Lung (tissue), 11 donors: ENCODE measurements at regions not wholly inside any gene's neighbourhood (a gene's known extent, or its start where the extent isn't known, plus 50 kb on each side); places are given as distances from the start of the nearest gene placed in this dataset.

Source experiments
- ATAC-seq: fragments of 200-7000 bp; cut with Tn5 transposase; one replicate; pipeline ENCODE4 v1.9.1; 2020; ENCODE audit warnings: moderate number of reproducible peaks; ENCODE audit not compliant: insufficient read depth, low FRiP score
- DNase-seq, 3 donors: peaks; one replicate each; pipeline ENCODE4 v3.0.0-alpha.2; 2013 to 2017
- H3K27ac ChIP-seq, 2 donors: one replicate each; pipeline ENCODE4 v1.5.1; 2013; ENCODE audit warnings: mild to moderate bottlenecking in 2 of 2, moderate library complexity in 2 of 2, control low read depth in 1 of 2, inconsistent platforms in 1 of 2, low read depth in 1 of 2, low read length in 1 of 2
- H3K27me3 ChIP-seq, 3 donors: one replicate each; pipeline ENCODE4 v1.5.1; 2013; ENCODE audit warnings: low read length in 2 of 3; ENCODE audit not compliant: control insufficient read depth in 3 of 3, insufficient read depth in 3 of 3
- H3K36me3 ChIP-seq, 4 donors: one replicate each; pipeline ENCODE4 v1.5.1; 2013; ENCODE audit warnings: low read length in 4 of 4, mild to moderate bottlenecking in 1 of 4, moderate library complexity in 1 of 4; ENCODE audit not compliant: control insufficient read depth in 4 of 4, insufficient read depth in 4 of 4
- H3K4me1 ChIP-seq, 5 donors: one replicate each; pipeline ENCODE4 v1.5.1; 2013; ENCODE audit warnings: low read length in 5 of 5, mild to moderate bottlenecking in 2 of 5, moderate library complexity in 1 of 5; ENCODE audit not compliant: control insufficient read depth in 5 of 5, insufficient read depth in 5 of 5
- H3K4me3 ChIP-seq: one replicate; pipeline ENCODE4 v1.5.1; 2013; ENCODE audit warnings: mild to moderate bottlenecking, control low read depth, moderate library complexity
- H3K9ac ChIP-seq, 2 donors: one replicate each; pipeline ENCODE4 v1.5.1; 2013; ENCODE audit warnings: low read length in 2 of 2, control low read depth in 1 of 2; ENCODE audit not compliant: insufficient read depth in 1 of 2
- H3K9me3 ChIP-seq, 4 donors: one replicate each; pipeline ENCODE4 v1.5.1; 2013; ENCODE audit warnings: low read length in 3 of 4, mild to moderate bottlenecking in 1 of 4, moderate library complexity in 1 of 4; ENCODE audit not compliant: control insufficient read depth in 4 of 4, insufficient read depth in 3 of 4
- CTCF ChIP-seq: IDR thresholded peaks from 2 replicates; pipeline ENCODE4 v1.5.1; 2012; ENCODE audit warnings: mild to moderate bottlenecking; ENCODE audit errors: control extremely low read depth, extremely low read depth
- WGBS, 2 donors: extraction: QIAGEN DNeasy Blood & Tissue Kit; methylation state at CpG; one replicate each; pipeline ENCODE4 v1.1.7; 2013; 5-methylcytosine and 5-hydroxymethylcytosine counted together
- donor health status: control.
- donor health status: control.
- donor health status: Bipolar disorder and iron deficiency.
- donor health status: healthy.
- donor health status: DM: yes; HTN: yes; CAD: no.

- peaks cover 0 to 4% (median 0%) of the 10 kb centered on the region in 4 donors for H3K9me3 ChIP-seq
- DNase-seq (no peak), ATAC-seq (no peak)
- 77 to 88% methylated on average over 3 of the region's 3 CpGs for WGBS, 2 donors
- no peak overlapping the region for H3K4me3 ChIP-seq
- H3K4me1 ChIP-seq, result no peaks in the 10 kb centered on the region
- H3K36me3 ChIP-seq, result no peaks in the 10 kb centered on the region
- peaks cover 0 to 2% (median 0%) of the 10 kb centered on the region in 3 donors for H3K27me3 ChIP-seq
- no peak overlapping the region for H3K9ac ChIP-seq
- TF ChIP-seq CTCF, result no peak
- H3K27ac ChIP-seq, result no peak overlapping the region
These were observed 161.9 kb upstream of the PTER start for GRCh38 chr10:16274911-16275310.

GRCh38 chr10:16280595-16280994, 156.2 kb upstream of the PTER start:
- Histone ChIP-seq H3K27me3 (no peaks in the 10 kb centered on the region), H3K4me1 (no peaks in the 10 kb centered on the region), H3K9ac (no peak overlapping the region), H3K4me3 (no peak overlapping the region), H3K27ac (no peak overlapping the region), H3K9me3 (peaks cover 0 to 6% (median 0%) of the 10 kb centered on the region in 4 donors), H3K36me3 (no peaks in the 10 kb centered on the region)
- 87 to 95% methylated on average over 4 of the region's 4 CpGs for WGBS, 2 donors
- ATAC-seq, result no peak
- DNase-seq, result no peak
- TF ChIP-seq CTCF, result no peak

GRCh38 chr10:16292366-16292765, 144.4 kb upstream of the PTER start:
- no peaks in the 10 kb centered on the region for H3K4me1 ChIP-seq
- H3K36me3 ChIP-seq, result no peaks in the 10 kb centered on the region
- H3K9me3 ChIP-seq, result peaks cover 0 to 1% (median 0%) of the 10 kb centered on the region in 4 donors
- H3K27ac ChIP-seq, result no peak overlapping the region
- ATAC-seq (no peak), DNase-seq (no peak)
- no peak overlapping the region for H3K4me3 ChIP-seq
- H3K9ac ChIP-seq, result no peak overlapping the region
- no peaks in the 10 kb centered on the region for H3K27me3 ChIP-seq
- 79 to 83% methylated on average over 7 of the region's 7 CpGs for WGBS, 2 donors
- no peak for TF ChIP-seq CTCF

GRCh38 chr10:16297069-16297468, 139.7 kb upstream of the PTER start:
- no peaks in the 10 kb centered on the region for H3K4me1 ChIP-seq
- H3K27ac ChIP-seq, result no peak overlapping the region
- DNase-seq (no peak), ATAC-seq (no peak)
- no peaks in the 10 kb centered on the region for H3K36me3 ChIP-seq
- TF ChIP-seq CTCF, result no peak
- WGBS, 2 donors, result 32 to 54% methylated on average over 1 of the region's 1 CpG
- H3K9me3 ChIP-seq, result no peaks in the 10 kb centered on the region
- no peak overlapping the region for H3K4me3 ChIP-seq
- no peak overlapping the region for H3K9ac ChIP-seq
- H3K27me3 ChIP-seq, result no peaks in the 10 kb centered on the region
